Suprapubic skin (tissue), 4 donors: ENCODE measurements at regions not wholly inside any gene's neighbourhood (a gene's known extent, or its start where the extent isn't known, plus 50 kb on each side); places are given as distances from the start of the nearest gene placed in this dataset.

Experiments used
- DNase-seq, 2 donors: peaks; one replicate each; pipeline ENCODE4 v3.0.0-alpha.2; 2019; ENCODE audit warnings: low spot score in 2 of 2
- H3K27ac ChIP-seq: fragments of 200-600 bp; sonication (generic); one replicate; pipeline ENCODE4 v1.5.1; 2019
- H3K27me3 ChIP-seq: fragments of 200-600 bp; sonication (generic); one replicate; pipeline ENCODE4 v1.5.1; 2019
- H3K36me3 ChIP-seq: fragments of 200-600 bp; sonication (generic); one replicate; pipeline ENCODE4 v1.5.1; 2019
- H3K4me1 ChIP-seq: fragments of 200-600 bp; sonication (generic); one replicate; pipeline ENCODE4 v1.5.1; 2019
- H3K4me3 ChIP-seq: fragments of 200-600 bp; sonication (generic); one replicate; pipeline ENCODE4 v1.5.1; 2019; ENCODE audit warnings: mild to moderate bottlenecking
- H3K9me3 ChIP-seq: fragments of 200-600 bp; sonication (generic); one replicate; pipeline ENCODE4 v1.5.1; 2019
- EP300 ChIP-seq: sonication (generic); formaldehyde crosslinking; IDR thresholded peaks from one replicate; pipeline ENCODE4 v1.6.1; 2017; ENCODE audit warnings: antibody characterized with exemption
- POLR2A ChIP-seq, 2 donors: fragments of 450-650 bp; IDR thresholded peaks; one replicate each; pipeline ENCODE4 v1.6.1; 2017; ENCODE audit warnings: antibody characterized with exemption in 2 of 2, mild to moderate bottlenecking in 2 of 2, moderate library complexity in 2 of 2
- POLR2AphosphoS5 ChIP-seq, 3 donors: sonication (generic); formaldehyde crosslinking; IDR thresholded peaks; one replicate each; pipeline ENCODE4 v1.6.1; 2017; ENCODE audit warnings: antibody characterized with exemption in 3 of 3
- WGBS: methylation state at CpG from one replicate; pipeline ENCODE4 v1.1.5; 2018; 5-methylcytosine and 5-hydroxymethylcytosine counted together
- TF ChIP-seq, protein P1 (sequence below), 2 donors: fragments of 200-600 bp in 1 of 2; fragments of 450-650 bp in 1 of 2; sonication (generic) in 1 of 2; IDR thresholded peaks; one replicate each; pipeline ENCODE4 v1.5.1; 2016 to 2019; ENCODE audit warnings: antibody characterized with exemption in 2 of 2, mild to moderate bottlenecking in 1 of 2, moderate library complexity in 1 of 2

DNA sequence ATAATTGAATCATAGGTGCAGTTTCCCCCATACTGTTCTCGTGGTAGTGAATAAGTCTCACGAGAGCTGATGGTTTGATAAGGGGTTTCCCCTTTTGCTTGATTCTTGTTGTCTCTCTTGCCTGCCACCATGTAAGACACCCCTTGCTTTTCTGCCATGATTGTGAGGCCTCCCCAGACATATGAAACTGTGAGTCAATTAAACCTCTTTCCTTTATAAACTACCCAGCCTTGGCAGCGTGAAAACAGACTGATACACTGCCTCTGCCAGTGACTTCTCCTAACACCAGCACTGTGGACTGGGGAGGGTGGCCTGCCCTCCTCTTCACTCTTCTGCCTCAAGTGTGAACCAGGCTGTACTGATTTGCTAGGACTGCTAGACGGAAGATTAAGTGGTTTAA lies 108.6 kb downstream of the RAB11FIP2 start:
- WGBS, result 87% methylated on average over 4 of the region's 4 CpGs
- no peak overlapping the region for H3K27ac ChIP-seq
- no peak for DNase-seq

DNA sequence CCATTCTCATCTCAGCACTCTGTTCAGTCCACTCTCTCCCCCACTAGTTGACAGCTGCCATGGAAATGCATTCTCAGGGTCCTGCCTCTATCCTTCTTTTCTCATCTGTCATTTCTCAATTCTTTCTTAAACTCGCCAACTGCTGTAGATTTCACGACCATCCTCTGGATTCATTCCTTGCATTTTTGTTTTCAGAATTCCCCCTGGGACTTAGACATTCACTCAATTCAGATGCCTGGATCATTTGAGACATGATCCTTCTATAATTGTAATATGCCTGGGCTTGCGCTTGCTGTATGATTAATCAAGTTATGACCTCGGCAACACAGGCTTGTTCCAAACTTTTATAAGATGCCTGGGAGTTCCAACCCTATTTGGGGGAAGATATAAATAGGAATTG lies 104.5 kb downstream of the RAB11FIP2 start:
- WGBS, result 20% methylated on average over 4 of the region's 4 CpGs
- DNase-seq, result no peak

More for the DNA sequence above, 108.6 kb downstream of the RAB11FIP2 start:
- TF ChIP-seq, protein P1, sequence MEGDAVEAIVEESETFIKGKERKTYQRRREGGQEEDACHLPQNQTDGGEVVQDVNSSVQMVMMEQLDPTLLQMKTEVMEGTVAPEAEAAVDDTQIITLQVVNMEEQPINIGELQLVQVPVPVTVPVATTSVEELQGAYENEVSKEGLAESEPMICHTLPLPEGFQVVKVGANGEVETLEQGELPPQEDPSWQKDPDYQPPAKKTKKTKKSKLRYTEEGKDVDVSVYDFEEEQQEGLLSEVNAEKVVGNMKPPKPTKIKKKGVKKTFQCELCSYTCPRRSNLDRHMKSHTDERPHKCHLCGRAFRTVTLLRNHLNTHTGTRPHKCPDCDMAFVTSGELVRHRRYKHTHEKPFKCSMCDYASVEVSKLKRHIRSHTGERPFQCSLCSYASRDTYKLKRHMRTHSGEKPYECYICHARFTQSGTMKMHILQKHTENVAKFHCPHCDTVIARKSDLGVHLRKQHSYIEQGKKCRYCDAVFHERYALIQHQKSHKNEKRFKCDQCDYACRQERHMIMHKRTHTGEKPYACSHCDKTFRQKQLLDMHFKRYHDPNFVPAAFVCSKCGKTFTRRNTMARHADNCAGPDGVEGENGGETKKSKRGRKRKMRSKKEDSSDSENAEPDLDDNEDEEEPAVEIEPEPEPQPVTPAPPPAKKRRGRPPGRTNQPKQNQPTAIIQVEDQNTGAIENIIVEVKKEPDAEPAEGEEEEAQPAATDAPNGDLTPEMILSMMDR (IDR thresholded peaks at IDR 0.05), result no peak
- TF ChIP-seq EP300 (no peak), POLR2A (IDR thresholded peaks at IDR 0.05) (no peak)
- no peaks in the 10 kb centered on the region for H3K27me3 ChIP-seq
- no peak overlapping the region for H3K4me3 ChIP-seq
- no peaks in the 10 kb centered on the region for H3K4me1 ChIP-seq
- H3K9me3 ChIP-seq, result no peaks in the 10 kb centered on the region
- H3K36me3 ChIP-seq, result no peaks in the 10 kb centered on the region

DNA sequence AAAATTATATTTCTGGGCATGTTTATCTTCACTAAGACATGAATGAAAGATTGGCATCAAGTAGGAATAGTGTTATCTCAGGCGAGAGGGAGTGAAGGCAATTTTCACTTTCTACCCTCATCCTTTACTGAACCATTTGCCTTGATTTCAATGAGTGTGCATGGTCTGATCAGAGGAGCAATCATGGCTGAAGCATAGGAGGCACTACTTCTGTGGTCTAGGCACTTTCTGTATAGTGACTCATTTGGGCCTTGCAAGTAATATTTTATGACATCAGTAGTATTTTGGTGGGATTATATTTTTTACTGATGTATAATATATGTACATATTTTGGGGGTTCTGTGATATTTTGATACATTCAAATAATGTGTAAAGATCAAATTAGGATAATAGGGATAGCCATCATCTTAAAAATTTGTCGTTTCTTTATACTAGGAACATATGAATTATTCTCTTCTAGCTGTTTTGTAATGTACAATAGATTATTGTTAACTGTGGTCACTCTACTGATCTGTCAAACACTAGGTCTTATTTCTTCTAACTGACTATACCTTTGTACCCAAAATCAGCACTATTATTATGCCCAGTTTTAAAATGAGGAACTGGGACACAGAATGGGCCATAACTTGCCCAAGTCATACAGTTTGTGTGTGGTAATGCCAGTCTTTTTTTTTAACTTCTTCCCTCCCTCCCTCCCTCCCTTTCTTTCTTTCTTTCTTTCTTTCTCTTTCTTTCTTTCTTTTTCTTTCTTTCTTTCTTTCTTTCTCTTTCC lies 101.9 kb downstream of the RAB11FIP2 start:
- 86% methylated on average over 2 of the region's 2 CpGs for WGBS

More for the DNA sequence above, 104.5 kb downstream of the RAB11FIP2 start:
- no peaks in the 10 kb centered on the region for H3K9me3 ChIP-seq
- H3K27ac ChIP-seq, result no peak overlapping the region
- no peaks in the 10 kb centered on the region for H3K27me3 ChIP-seq
- no peaks in the 10 kb centered on the region for H3K36me3 ChIP-seq
- no peaks in the 10 kb centered on the region for H3K4me1 ChIP-seq
- H3K4me3 ChIP-seq, result no peak overlapping the region
- no peak for TF ChIP-seq POLR2AphosphoS5 (IDR thresholded peaks at IDR 0.05)
- TF ChIP-seq, protein P1 (IDR thresholded peaks at IDR 0.05), result no peak
- no peak for TF ChIP-seq POLR2A (IDR thresholded peaks at IDR 0.05)
- TF ChIP-seq EP300, result no peak

DNA sequence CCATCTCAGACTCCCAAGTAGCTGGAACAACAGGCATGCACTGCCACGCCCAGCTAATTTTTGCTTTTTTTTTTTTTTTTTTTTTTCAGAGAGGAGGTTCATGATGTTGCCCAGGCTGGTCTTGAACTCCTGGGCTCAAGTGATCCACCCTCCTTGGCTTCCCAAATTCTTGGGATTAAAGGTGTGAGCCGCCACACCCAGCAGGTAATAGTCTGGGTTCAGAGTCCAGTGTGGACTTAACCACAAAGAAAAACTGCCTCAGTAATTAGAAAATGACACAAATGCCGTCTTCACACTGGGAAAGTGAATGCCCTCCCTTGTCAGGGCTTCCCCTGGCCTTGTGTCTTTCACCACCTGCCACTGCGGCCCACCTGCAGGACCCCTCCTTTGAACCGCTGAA lies 101.1 kb downstream of the RAB11FIP2 start:
- no peak overlapping the region for H3K4me3 ChIP-seq
- DNase-seq, result no peak
- TF ChIP-seq, protein P1 (IDR thresholded peaks at IDR 0.05), result no peak
- TF ChIP-seq EP300 (no peak), POLR2AphosphoS5 (IDR thresholded peaks at IDR 0.05) (no peak), POLR2A (IDR thresholded peaks at IDR 0.05) (no peak)

More for the DNA sequence above, 101.9 kb downstream of the RAB11FIP2 start:
- no peak for TF ChIP-seq EP300
- Histone ChIP-seq H3K36me3 (no peaks in the 10 kb centered on the region), H3K4me3 (no peak overlapping the region), H3K4me1 (no peaks in the 10 kb centered on the region), H3K27me3 (no peaks in the 10 kb centered on the region), H3K27ac (no peak overlapping the region), H3K9me3 (no peaks in the 10 kb centered on the region)
- no peak for DNase-seq

DNA sequence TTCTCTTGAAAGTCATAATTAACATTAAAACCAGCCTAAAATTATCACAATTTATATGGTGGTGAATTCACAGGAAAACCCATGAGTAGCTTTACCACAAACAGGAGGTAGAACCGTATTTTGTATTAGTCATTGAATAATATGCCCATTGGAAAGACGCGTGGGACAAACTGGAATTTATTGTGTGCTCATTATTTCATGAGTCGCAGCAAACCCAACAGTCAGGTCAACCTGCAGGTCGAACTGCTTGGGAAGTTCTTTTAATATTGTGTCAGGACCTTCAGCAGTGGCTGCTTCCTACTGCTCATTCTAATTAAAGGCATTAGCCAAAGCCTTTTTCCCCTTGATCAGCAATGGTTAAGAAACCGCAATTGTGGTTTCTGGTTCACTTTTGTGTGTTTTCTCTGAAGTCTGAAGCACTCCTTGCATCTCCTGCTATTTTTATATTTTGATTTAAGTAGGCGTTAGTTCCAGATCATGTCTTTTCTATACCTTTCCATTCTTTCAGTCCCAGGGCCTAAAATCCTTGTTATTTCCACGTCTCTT lies 100.1 kb downstream of the RAB11FIP2 start:
- TF ChIP-seq POLR2AphosphoS5 (IDR thresholded peaks at IDR 0.05), result no peak
- no peak for TF ChIP-seq POLR2A (IDR thresholded peaks at IDR 0.05)
- TF ChIP-seq EP300, result no peak
- TF ChIP-seq, protein P1 (IDR thresholded peaks at IDR 0.05), result no peak
- H3K36me3 ChIP-seq, result no peaks in the 10 kb centered on the region
- WGBS, result 88% methylated on average over 8 of the region's 8 CpGs

More for the DNA sequence above, 101.1 kb downstream of the RAB11FIP2 start:
- Histone ChIP-seq H3K36me3 (no peaks in the 10 kb centered on the region), H3K9me3 (no peaks in the 10 kb centered on the region), H3K27me3 (no peaks in the 10 kb centered on the region), H3K4me1 (no peaks in the 10 kb centered on the region), H3K27ac (no peak overlapping the region)
- WGBS, result 94% methylated on average over 5 of the region's 5 CpGs

More for the DNA sequence above, 100.1 kb downstream of the RAB11FIP2 start:
- H3K27me3 ChIP-seq, result no peaks in the 10 kb centered on the region
- H3K9me3 ChIP-seq, result no peaks in the 10 kb centered on the region
- DNase-seq, result no peak
- H3K4me1 ChIP-seq, result no peaks in the 10 kb centered on the region
- no peak overlapping the region for H3K4me3 ChIP-seq
- no peak overlapping the region for H3K27ac ChIP-seq
